ENCODE measurements at regions not wholly inside any gene's neighbourhood (a gene's known extent, or its start where the extent isn't known, plus 50 kb on each side); places are given as distances from the start of the nearest gene placed in this dataset.

GRCh38 chr1:68551459-68551858 lies 54.6 kb upstream of the DEPDC1 start:
- no peak for DNase-seq (ENCODE audit: low spot score)

- DNase-seq (ENCODE audit: low spot score): no peak
Observed at GRCh38 chr1:68558321-68559026, 61.6 kb upstream of the DEPDC1 start.

- no peak for DNase-seq (ENCODE audit: low spot score)
Observed at GRCh38 chr1:68565923-68566322, 69.0 kb upstream of the DEPDC1 start.

GRCh38 chr1:68570871-68571270 lies 74.0 kb upstream of the DEPDC1 start:
- DNase-seq (ENCODE audit: low spot score): no peak

DNA sequence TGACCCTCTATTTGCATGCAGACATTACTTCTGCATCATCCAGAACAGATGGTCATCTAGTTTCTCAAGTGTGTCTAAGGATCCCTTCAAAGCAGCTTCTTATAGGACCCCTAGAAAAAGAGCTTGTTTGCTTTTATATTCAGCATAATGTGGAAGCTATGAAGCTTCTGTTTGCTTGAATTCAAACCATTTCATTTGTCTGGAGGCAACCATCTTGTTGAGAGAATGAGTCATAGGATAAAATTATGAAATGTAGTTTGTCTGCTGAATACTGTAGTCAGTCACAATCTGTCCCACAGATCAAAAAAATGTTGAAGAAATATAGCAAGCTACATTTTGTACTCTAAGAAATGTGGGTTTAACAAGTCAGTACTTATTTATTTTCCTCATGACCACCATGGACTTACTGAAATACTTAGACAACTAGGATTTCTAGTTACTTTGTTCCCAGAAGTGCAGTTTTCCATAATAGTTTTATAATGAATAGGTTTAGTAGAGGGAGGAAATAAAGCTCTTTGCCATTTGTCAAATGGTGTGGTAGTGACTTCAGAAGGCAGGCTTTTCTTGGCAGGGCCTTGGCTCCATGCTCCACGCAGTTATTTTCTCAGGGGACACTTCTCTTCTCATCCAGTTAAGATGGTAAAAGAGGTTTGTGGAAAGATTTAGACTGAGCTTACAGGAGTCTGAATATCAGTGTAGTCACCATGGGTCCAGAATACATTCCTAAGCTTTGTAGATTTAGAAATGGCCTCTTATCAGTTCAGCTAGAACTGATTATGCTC lies 74.8 kb upstream of the DEPDC1 start:
- DNase-seq (ENCODE audit: low spot score): no peak

DNA sequence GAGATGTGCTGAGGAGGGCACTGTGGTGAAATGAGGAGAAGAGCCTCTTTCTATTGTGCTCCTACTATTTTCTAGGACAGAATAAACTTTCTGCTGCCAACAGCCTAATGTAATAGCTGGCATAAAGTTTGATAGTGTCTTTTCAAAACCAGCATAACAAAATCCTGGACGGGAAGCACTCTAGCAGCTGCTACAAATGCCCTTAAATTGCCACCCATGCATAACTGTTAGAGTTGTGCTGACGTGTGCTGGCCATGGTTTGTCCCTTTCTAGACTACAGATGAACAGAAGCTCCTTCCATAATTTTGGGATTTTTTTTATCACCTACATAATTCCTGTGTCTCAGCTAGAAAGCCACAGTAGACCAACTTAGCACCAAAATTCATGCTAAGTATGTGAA lies 88.5 kb upstream of the DEPDC1 start:
- no peak for DNase-seq (ENCODE audit: low spot score)

GRCh38 chr1:68586766-68587165 lies 89.9 kb upstream of the DEPDC1 start:
- DNase-seq (ENCODE audit: low spot score): no peak

- DNase-seq (ENCODE audit: low spot score): no peak
Observed at GRCh38 chr1:68588304-68588703, 91.4 kb upstream of the DEPDC1 start.

GRCh38 chr1:68590473-68590872 lies 93.6 kb upstream of the DEPDC1 start:
- peak; percentile 3 for DNase-seq (ENCODE audit: low spot score)

DNA sequence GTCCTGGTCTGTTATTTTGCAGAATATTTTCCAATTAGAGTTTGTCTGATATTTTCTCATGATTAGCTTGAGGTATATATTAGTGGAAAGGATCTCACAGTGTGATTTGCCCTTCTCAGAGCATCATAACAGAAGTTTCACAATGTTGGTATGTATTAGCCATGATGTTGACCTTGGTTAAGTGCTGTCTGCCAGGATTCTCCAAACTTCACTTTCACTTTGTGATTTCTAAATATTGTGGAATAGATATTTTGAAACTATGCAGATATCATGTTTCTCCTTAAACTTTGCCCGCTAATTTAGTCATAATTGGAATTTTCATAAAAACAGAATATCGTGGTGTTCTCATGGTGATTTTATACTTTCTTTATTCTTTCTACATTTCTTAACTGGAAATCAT lies 98.0 kb upstream of the DEPDC1 start:
- no peak for DNase-seq (ENCODE audit: low spot score)

GRCh38 chr1:68600049-68600661 lies 103.3 kb upstream of the DEPDC1 start:
- peak; percentile 27 for DNase-seq (ENCODE audit: low spot score)

DNA sequence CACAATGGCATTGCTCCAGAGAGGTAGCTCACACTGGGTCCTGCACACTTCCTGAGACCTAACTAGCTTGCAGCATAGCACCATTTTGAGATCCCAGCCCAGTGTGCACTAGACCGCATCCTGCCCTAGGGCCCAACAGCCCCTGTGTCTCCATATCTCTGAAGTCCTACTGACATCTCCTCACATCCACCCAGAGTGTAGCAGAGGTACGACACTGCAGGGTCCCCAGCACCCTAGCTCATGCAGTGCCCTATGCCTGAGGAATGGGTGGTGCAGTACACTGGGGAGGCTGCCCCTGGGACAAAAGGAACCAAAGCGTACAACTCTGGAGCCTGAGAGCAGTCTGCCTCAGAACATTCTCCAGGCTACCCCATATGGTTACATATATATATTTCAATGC lies 111.4 kb upstream of the DEPDC1 start:
- no peak for DNase-seq (ENCODE audit: low spot score)

DNA sequence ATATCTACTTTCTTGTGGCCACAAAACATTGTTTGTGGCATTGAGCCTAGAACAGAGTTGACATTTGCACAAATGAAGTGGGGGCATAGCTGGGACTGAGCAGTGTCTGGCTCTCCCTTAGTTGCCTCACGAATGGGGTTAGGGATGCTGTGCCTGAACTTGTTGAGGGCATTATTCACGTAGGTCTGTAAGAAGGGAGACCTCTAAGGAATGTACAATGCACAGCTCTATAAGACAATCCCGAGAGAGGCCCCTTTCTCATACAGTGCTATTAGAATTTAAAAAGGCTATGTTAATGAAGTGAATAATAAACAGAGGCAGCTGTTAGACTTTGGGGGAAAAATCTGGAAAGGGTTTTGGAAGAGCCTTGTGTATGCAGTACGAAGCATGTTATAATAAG lies 118.4 kb upstream of the DEPDC1 start:
- no peak for DNase-seq (ENCODE audit: low spot score)

- no peak for DNase-seq (ENCODE audit: low spot score)
Observed at GRCh38 chr1:68617942-68618341, 121.1 kb upstream of the DEPDC1 start.

DNA sequence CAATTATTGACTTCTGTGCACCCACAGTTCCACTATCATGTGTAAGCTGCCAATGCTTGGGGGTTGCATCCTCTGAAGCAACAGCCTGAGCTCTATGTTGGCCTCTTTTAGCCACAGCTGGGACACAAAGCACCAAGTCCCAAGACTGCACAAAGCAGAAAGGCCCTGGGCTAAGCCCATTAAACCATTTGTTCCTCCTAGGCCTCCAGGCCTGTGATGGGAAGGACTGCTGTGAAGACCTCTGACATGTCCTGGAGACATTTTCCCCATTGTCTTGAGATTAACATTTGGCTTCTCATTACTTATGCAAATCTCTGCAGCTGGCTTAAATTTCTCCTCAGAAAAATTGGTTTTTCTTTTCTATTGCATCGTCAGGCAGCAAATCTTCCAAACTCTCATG lies 123.7 kb upstream of the DEPDC1 start:
- no peak for DNase-seq (ENCODE audit: low spot score)

DNA sequence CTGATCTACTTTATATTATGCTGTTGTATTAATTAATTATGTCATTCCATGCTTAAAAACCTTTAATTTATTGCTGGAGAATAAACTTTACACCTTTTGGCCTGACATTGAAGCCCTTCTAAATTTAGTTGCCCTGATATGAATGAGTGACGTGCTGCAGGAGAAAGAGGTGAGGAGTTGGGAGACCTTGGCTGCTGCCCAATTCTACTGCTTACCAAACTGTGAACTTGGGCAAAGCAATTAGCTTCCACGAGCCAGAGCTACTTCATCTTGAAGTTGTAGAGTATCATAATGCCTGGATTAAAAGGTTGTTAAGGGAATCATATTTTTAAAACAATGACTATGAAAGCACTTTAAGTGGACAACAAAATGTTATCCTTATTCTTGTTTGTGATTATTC lies 126.8 kb upstream of the DEPDC1 start:
- peak; percentile 21 for DNase-seq (ENCODE audit: low spot score)

DNA sequence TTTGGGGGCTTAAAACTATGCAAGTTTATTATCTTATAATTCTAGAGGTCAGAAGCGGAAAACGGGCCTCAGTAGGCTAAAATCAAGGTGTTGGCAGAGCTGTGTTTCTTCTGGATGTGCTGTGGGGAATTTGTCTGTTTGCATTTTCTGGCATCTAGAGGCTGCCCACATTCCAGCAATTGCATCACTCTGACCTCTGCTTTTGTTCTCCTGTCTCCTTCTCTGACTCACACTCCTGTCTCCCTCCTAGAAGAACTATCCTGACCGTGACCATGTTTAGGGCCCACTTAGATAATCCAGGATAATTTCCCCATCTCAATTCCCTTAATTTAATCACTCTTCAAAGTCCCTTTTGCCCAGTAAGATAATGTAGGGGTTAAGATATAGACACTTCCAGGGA lies 127.4 kb upstream of the DEPDC1 start:
- DNase-seq (ENCODE audit: low spot score): peak; percentile 72

DNA sequence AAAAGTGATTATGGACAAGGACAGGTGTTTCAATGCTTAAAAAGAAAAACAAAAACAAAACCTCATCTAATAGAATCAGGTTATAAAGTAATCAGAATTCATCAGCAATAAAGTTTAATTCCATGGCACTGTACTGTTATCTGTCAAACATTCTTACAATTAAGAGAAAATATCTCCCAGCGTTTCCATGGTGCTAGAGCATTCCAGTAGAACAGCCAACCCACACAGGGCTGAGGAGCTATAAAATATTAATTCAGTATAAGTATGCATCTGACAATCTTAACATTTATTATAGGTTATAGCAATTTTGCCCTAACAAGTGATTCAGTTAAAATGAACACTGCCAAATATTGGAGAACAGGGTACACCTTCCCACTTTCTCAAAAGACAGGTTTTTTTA lies 128.7 kb upstream of the DEPDC1 start:
- no peak for DNase-seq (ENCODE audit: low spot score)

GRCh38 chr1:68633141-68633919 lies 136.4 kb upstream of the DEPDC1 start:
- no peak for DNase-seq (ENCODE audit: low spot score)

DNA sequence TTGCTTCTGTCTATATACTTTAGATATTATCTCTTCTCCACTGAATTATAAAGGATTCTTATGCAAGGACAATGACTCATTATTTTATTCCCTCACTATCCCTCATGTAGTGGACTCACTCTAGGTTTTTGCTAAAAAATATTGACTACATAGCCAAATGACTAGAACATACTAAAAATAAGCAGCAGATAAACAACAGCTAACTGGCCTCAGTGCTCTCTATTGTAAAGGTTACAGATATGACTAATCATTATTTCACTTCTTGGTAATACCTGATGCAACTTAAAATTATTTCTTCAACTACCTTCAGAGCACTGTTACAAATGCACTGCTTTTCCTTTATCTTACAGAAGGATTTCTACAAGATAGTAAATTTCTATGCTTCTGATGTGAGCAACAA lies 147.6 kb upstream of the DEPDC1 start:
- no peak for DNase-seq (ENCODE audit: low spot score)

- no peak for DNase-seq (ENCODE audit: low spot score)
Observed at GRCh38 chr1:68651115-68651514, 154.2 kb upstream of the DEPDC1 start.

GRCh38 chr1:68653882-68654281 lies 157.0 kb upstream of the DEPDC1 start:
- no peak for DNase-seq (ENCODE audit: low spot score)

- no peak for DNase-seq (ENCODE audit: low spot score)
Observed at GRCh38 chr1:68673771-68674170, 176.9 kb upstream of the DEPDC1 start.

Measured in kidney tubule cell (primary cell).